ENCODE measurements at regions not wholly inside any gene's neighbourhood (a gene's known extent, or its start where the extent isn't known, plus 50 kb on each side); places are given as distances from the start of the nearest gene placed in this dataset.

- TF ChIP-seq, protein P1, sequence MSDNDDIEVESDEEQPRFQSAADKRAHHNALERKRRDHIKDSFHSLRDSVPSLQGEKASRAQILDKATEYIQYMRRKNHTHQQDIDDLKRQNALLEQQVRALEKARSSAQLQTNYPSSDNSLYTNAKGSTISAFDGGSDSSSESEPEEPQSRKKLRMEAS (IDR thresholded peaks at IDR 0.05; ENCODE audit: low read depth, low read length): no peak
- TF ChIP-seq, protein P2, sequence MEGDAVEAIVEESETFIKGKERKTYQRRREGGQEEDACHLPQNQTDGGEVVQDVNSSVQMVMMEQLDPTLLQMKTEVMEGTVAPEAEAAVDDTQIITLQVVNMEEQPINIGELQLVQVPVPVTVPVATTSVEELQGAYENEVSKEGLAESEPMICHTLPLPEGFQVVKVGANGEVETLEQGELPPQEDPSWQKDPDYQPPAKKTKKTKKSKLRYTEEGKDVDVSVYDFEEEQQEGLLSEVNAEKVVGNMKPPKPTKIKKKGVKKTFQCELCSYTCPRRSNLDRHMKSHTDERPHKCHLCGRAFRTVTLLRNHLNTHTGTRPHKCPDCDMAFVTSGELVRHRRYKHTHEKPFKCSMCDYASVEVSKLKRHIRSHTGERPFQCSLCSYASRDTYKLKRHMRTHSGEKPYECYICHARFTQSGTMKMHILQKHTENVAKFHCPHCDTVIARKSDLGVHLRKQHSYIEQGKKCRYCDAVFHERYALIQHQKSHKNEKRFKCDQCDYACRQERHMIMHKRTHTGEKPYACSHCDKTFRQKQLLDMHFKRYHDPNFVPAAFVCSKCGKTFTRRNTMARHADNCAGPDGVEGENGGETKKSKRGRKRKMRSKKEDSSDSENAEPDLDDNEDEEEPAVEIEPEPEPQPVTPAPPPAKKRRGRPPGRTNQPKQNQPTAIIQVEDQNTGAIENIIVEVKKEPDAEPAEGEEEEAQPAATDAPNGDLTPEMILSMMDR (IDR thresholded peaks at IDR 0.05 in 2 of 3, conservative IDR thresholded peaks at IDR 0.05 in 1 of 3; ENCODE audit: control insufficient read depth in 2 of 3, extremely low read depth in 1 of 3, insufficient read depth in 1 of 3, low read depth in 3 of 3, low read length in 3 of 3): no peak
- no peak for TF ChIP-seq EP300 (IDR thresholded peaks at IDR 0.05; ENCODE audit: borderline replicate concordance in 1 of 2, control insufficient read depth in 1 of 2, low read depth in 2 of 2, low read length in 2 of 2)
- TF ChIP-seq, protein P3, sequence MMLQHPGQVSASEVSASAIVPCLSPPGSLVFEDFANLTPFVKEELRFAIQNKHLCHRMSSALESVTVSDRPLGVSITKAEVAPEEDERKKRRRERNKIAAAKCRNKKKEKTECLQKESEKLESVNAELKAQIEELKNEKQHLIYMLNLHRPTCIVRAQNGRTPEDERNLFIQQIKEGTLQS (IDR thresholded peaks at IDR 0.05; ENCODE audit: borderline replicate concordance, extremely low read depth, low read depth, low read length): no peak
- TF ChIP-seq CBX5 (IDR thresholded peaks at IDR 0.05; ENCODE audit: low read depth): no peak
- no peak for TF ChIP-seq CHD4 (IDR thresholded peaks at IDR 0.05)
- no peak for TF ChIP-seq ATF2 (IDR thresholded peaks at IDR 0.05; ENCODE audit: low read length)
These were observed 753.4 kb upstream of the DEFB115 start for GRCh38 chr20:30503992-30504570.
